GM12878 (cell line): ENCODE measurements at regions not wholly inside any gene's neighbourhood (a gene's known extent, or its start where the extent isn't known, plus 50 kb on each side); places are given as distances from the start of the nearest gene placed in this dataset.

Source experiments
- ATAC-seq: fragments of 200-7000 bp; cut with Tn5 transposase; 3 replicates; pipeline ENCODE4 v1.9.1; 2020; ENCODE audit warnings: mild to moderate bottlenecking, moderate library complexity
- BruUV-seq: library from RNA; stranded (reverse); fragments of 400-500 nt; replicated peaks from 2 replicates; lab custom pipeline; 2021; lab: Mats Ljungman, UMichigan
- CTCF ChIA-PET: fragments of 300-600 bp; sonication (Branson Sonifier 250); formaldehyde crosslinking; extraction: SDS; loops from one replicate; lab custom pipeline; 2021; ENCODE audit warnings: inconsistent platforms; lab: Yijun Ruan, JAX
- POLR2A ChIA-PET: fragments of 350-600 bp; formaldehyde crosslinking; extraction: SDS; loops from one replicate; lab custom pipeline; 2021; ENCODE audit warnings: inconsistent platforms; lab: Charles Lee
- RAD21 ChIA-PET: fragments of 300-600 bp; sonication (Branson Sonifier 250); formaldehyde crosslinking; loops from one replicate; lab custom pipeline; 2023; ENCODE audit warnings: antibody characterized with exemption; ENCODE audit not compliant: unreplicated experiment; lab: Charles Lee
- SMC1A ChIA-PET: fragments of 300-600 bp; sonication (Branson Sonifier 250); formaldehyde crosslinking; loops from one replicate; lab custom pipeline; 2023; ENCODE audit not compliant: unreplicated experiment, uncharacterized antibody; lab: Charles Lee
- DNase-seq: peaks from one replicate; pipeline ENCODE4 v3.0.0-alpha.2; 2011; ENCODE audit warnings: low read depth, low spot score
- FAIRE-seq: peaks from 3 replicates; lab custom pipeline; 2011; peaks lifted over from hg19 to GRCh38; lab: Jason Lieb, UNC
- H2AFZ ChIP-seq: 2 replicates; pipeline ENCODE4 v1.6.0; 2011; ENCODE audit warnings: low read depth, low read length, control low read depth; ENCODE audit not compliant: control insufficient read depth
- H3K27ac ChIP-seq: 2 replicates; pipeline ENCODE4 v1.5.1; 2011; ENCODE audit warnings: control low read depth; ENCODE audit not compliant: control insufficient read depth, insufficient read depth
- H3K27me3 ChIP-seq, 2 experiments: replicated peaks in 1 of 2; 2 replicates each; pipeline versions ENCODE4 v1.6.0 to v1.6.1; 2011; ENCODE audit warnings: low read length in 1 of 2; ENCODE audit not compliant: control insufficient read depth in 2 of 2, insufficient read depth in 2 of 2
- H3K36me3 ChIP-seq, 2 experiments: 2 replicates each; pipeline ENCODE4 v1.5.1; 2011; ENCODE audit warnings: low read length in 1 of 2; ENCODE audit not compliant: control insufficient read depth in 2 of 2, insufficient read depth in 2 of 2
- H3K4me1 ChIP-seq: 2 replicates; pipeline ENCODE4 v1.6.1; 2011; ENCODE audit warnings: mild to moderate bottlenecking, low read length, moderate library complexity, mixed read lengths; ENCODE audit not compliant: control insufficient read depth, insufficient read depth
- H3K4me2 ChIP-seq: 2 replicates; pipeline ENCODE4 v1.6.0; 2011; ENCODE audit warnings: control low read depth; ENCODE audit not compliant: control insufficient read depth, insufficient read depth
- H3K4me3 ChIP-seq: fragments of 200-600 bp; sonication (generic); 2 replicates; pipeline ENCODE4 v1.5.1; 2016
- H3K79me2 ChIP-seq: 2 replicates; pipeline ENCODE4 v1.6.0; 2011; ENCODE audit warnings: low read length; ENCODE audit not compliant: control insufficient read depth, insufficient read depth
- H3K9ac ChIP-seq: 2 replicates; pipeline ENCODE4 v1.8.0; 2011; ENCODE audit warnings: low read length, control low read depth, mixed read lengths; ENCODE audit not compliant: control insufficient read depth, insufficient read depth
- H3K9me3 ChIP-seq: replicated peaks from 3 replicates; pipeline ENCODE4 v1.5.1; 2011; ENCODE audit warnings: mild to moderate bottlenecking, low read length; ENCODE audit not compliant: control insufficient read depth, insufficient read depth
- H4K20me1 ChIP-seq: 2 replicates; pipeline ENCODE4 v1.6.0; 2011; ENCODE audit not compliant: control insufficient read depth, insufficient read depth
- BCL3 ChIP-seq: IDR thresholded peaks from 2 replicates; pipeline ENCODE4 v1.6.1; 2011; ENCODE audit warnings: borderline replicate concordance, low read depth, mild to moderate bottlenecking, moderate library complexity, low read length; ENCODE audit not compliant: insufficient read depth, poor library complexity, severe bottlenecking
- CBFB ChIP-seq: IDR thresholded peaks from 2 replicates; pipeline ENCODE4 v1.6.1; 2016; ENCODE audit warnings: antibody characterized with exemption, low read depth
- CHD4 ChIP-seq: fragments of 200-600 bp; sonication (generic); IDR thresholded peaks from 2 replicates; pipeline ENCODE4 v1.6.1; 2016; ENCODE audit warnings: mild to moderate bottlenecking
- ESRRA ChIP-seq: IDR thresholded peaks from 2 replicates; pipeline ENCODE4 v1.6.1; 2012; ENCODE audit warnings: mild to moderate bottlenecking, low read length, improper control_type of control experiment
- FOXK2 ChIP-seq: fragments of 450-650 bp; IDR thresholded peaks from 2 replicates; pipeline ENCODE4 v1.6.1; 2017; ENCODE audit warnings: mild to moderate bottlenecking, moderate library complexity
- HDGF ChIP-seq: fragments of 450-650 bp; IDR thresholded peaks from 2 replicates; pipeline ENCODE4 v1.6.1; 2016; ENCODE audit warnings: antibody characterized with exemption
- LARP7 ChIP-seq: fragments of 450-650 bp; IDR thresholded peaks from 2 replicates; pipeline ENCODE4 v1.6.1; 2017; ENCODE audit warnings: mild to moderate bottlenecking
- MEF2A ChIP-seq: IDR thresholded peaks from 2 replicates; pipeline ENCODE4 v1.6.1; 2011; ENCODE audit warnings: low read depth, mild to moderate bottlenecking, low read length, moderate library complexity; ENCODE audit not compliant: insufficient read depth
- PAX5 ChIP-seq: IDR thresholded peaks from 2 replicates; pipeline ENCODE4 v1.6.1; 2011; ENCODE audit warnings: low read depth, low read length, borderline replicate concordance
- PRDM15 ChIP-seq: fragments of 450-650 bp; formaldehyde crosslinking; IDR thresholded peaks from 2 replicates; pipeline ENCODE4 v1.4.0; 2020; ENCODE audit warnings: mild to moderate bottlenecking, moderate library complexity
- RAD21 ChIP-seq: IDR thresholded peaks from 2 replicates; pipeline ENCODE4 v1.6.1; 2011; ENCODE audit warnings: mild to moderate bottlenecking, low read depth, low read length, moderate library complexity; ENCODE audit not compliant: insufficient read depth
- RAD51 ChIP-seq: fragments of 450-650 bp; IDR thresholded peaks from 2 replicates; pipeline ENCODE4 v1.6.1; 2016; ENCODE audit warnings: moderate library complexity, mild to moderate bottlenecking, inconsistent platforms
- SMC3 ChIP-seq: IDR thresholded peaks from 2 replicates; pipeline ENCODE4 v1.6.1; 2011; ENCODE audit warnings: low read length, improper control_type of control experiment, borderline replicate concordance
- STAT1 ChIP-seq: fragments of 450-650 bp; conservative IDR thresholded peaks from 2 replicates; pipeline ENCODE4 v1.6.1; 2014; ENCODE audit warnings: antibody characterized with exemption, mild to moderate bottlenecking
- ZNF384 ChIP-seq: IDR thresholded peaks from 2 replicates; pipeline ENCODE4 v1.6.1; 2012; ENCODE audit warnings: low read depth, mild to moderate bottlenecking, low read length, improper control_type of control experiment, borderline replicate concordance
- WGBS: methylation state at CpG from one replicate; pipeline ENCODE4 v1.1.6; 2016; ENCODE audit warnings: low lambda C conversion rate; ENCODE audit not compliant: insufficient replicate concordance, insufficient coverage; ENCODE audit errors: missing lambda C conversion rate; 5-methylcytosine and 5-hydroxymethylcytosine counted together
- in situ Hi-C: fragments of 300-500 bp; cut with MboI; formaldehyde crosslinking; loops from 9 replicates; pipeline ENCODE4 v1.14.3; 2018; ENCODE audit warnings: mixed read lengths
- intact Hi-C: fragments of 100-400 bp; cut with micrococcal nuclease; formaldehyde crosslinking; loops from one replicate; pipeline ENCODE4 v1.14.2; 2022; ENCODE audit not compliant: unreplicated experiment
- TF ChIP-seq, protein P1 (sequence below): IDR thresholded peaks from 2 replicates; pipeline ENCODE4 v1.6.1; 2011; ENCODE audit warnings: low read depth, mild to moderate bottlenecking, low read length, moderate library complexity, borderline replicate concordance; ENCODE audit errors: extremely low read depth

DNA sequence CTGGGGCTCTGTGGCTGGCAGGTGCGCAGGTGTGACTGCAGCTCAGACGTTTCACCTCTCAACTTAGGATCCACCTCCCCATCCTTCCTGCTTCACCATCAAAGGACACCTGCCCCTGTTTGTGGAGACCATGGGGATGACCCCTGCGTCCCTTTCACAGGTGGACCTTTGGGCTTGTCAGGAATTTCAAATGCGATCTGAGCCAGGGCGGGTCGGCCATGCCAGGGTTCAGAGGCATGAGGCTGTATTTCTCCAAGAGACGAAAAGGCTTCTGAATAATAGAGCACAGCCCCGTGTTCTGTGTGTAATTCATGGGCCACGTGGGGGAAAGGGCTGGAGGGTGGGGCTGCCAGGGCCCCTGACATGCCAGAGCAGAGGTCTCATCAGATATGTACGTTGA lies 668.0 kb downstream of the BRD1 start:
- in situ Hi-C loops (loop anchor here (25.0 kb wide), 1 partner anchor 97 kb away; no protein-coding TSS in a partner anchor), intact Hi-C loops (no loop called here)
- no peaks in the 10 kb centered on the region for H3K27me3 ChIP-seq
- no peak overlapping the region for H3K27ac ChIP-seq
- no peak for DNase-seq
- H3K4me2 ChIP-seq: no peak overlapping the region
- no peak overlapping the region for H2AFZ ChIP-seq
- POLR2A ChIA-PET: no interaction called here
- no peaks in the 10 kb centered on the region for H3K36me3 ChIP-seq
- H3K9ac ChIP-seq: no peak overlapping the region
- no peaks in the 10 kb centered on the region for H4K20me1 ChIP-seq
- RAD21 ChIA-PET: no interaction called here
- TF ChIP-seq SMC3 (no peak), RAD21 (no peak), PAX5 (no peak), MEF2A (no peak), ZNF384 (no peak), FOXK2 (no peak), PRDM15 (CRISPR knock-in tag) (no peak), HDGF (no peak), CBFB (no peak), BCL3 (no peak), STAT1 (no peak), RAD51 (no peak), CHD4 (no peak), LARP7 (no peak), ESRRA (no peak)
- TF ChIP-seq, protein P1, sequence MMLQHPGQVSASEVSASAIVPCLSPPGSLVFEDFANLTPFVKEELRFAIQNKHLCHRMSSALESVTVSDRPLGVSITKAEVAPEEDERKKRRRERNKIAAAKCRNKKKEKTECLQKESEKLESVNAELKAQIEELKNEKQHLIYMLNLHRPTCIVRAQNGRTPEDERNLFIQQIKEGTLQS: no peak
- SMC1A ChIA-PET: no interaction called here
- H3K4me3 ChIP-seq: no peak overlapping the region
- no peak for ATAC-seq
- BruUV-seq: no TSS peak
- H3K79me2 ChIP-seq: no peaks in the 10 kb centered on the region
- FAIRE-seq: no peak
- no peaks in the 10 kb centered on the region; the same call in 2 of the 3 replicates for H3K9me3 ChIP-seq
- H3K4me1 ChIP-seq: no peaks in the 10 kb centered on the region
- CTCF ChIA-PET: no interaction called here
- 33% methylated on average over 10 of the region's 10 CpGs for WGBS
